Neural progenitor cell (in vitro differentiated cells): ENCODE measurements at regions not wholly inside any gene's neighbourhood (a gene's known extent, or its start where the extent isn't known, plus 50 kb on each side); places are given as distances from the start of the nearest gene placed in this dataset.
A peak's percentile ranks its signal among the peaks of the same experiment; 100 is the strongest.

Experiments
- DNase-seq: peaks from one replicate; pipeline ENCODE4 v3.0.0-alpha.2; 2016; ENCODE audit warnings: low spot score
- H2AFZ ChIP-seq: fragments of 200-600 bp; sonication (generic); replicated peaks from 2 replicates; pipeline ENCODE4 v1.6.1; 2016; ENCODE audit warnings: antibody characterized with exemption
- H3F3A ChIP-seq: fragments of 200-600 bp; sonication (generic); 2 replicates; pipeline ENCODE4 v1.6.1; 2016; ENCODE audit warnings: antibody characterized with exemption, low read depth
- H3K27ac ChIP-seq: fragments of 200-600 bp; sonication (generic); 2 replicates; pipeline ENCODE4 v1.5.1; 2016; ENCODE audit warnings: mild to moderate bottlenecking
- H3K27me3 ChIP-seq: fragments of 200-600 bp; sonication (generic); 2 replicates; pipeline ENCODE4 v1.6.1; 2016; ENCODE audit warnings: mild to moderate bottlenecking, moderate library complexity
- H3K36me3 ChIP-seq: fragments of 200-600 bp; sonication (generic); 2 replicates; pipeline ENCODE4 v1.5.1; 2016
- H3K4me1 ChIP-seq: fragments of 200-600 bp; sonication (generic); 2 replicates; pipeline ENCODE4 v1.6.1; 2016; ENCODE audit warnings: mixed run types
- H3K4me2 ChIP-seq: fragments of 200-600 bp; sonication (generic); 2 replicates; pipeline ENCODE4 v1.6.1; 2016
- H3K4me3 ChIP-seq: fragments of 200-600 bp; sonication (generic); 2 replicates; pipeline ENCODE4 v1.5.1; 2016
- H3K79me2 ChIP-seq: fragments of 200-600 bp; sonication (generic); 2 replicates; pipeline ENCODE4 v1.6.1; 2016; ENCODE audit warnings: low read depth
- H3K9ac ChIP-seq: fragments of 200-600 bp; sonication (generic); 2 replicates; pipeline ENCODE4 v1.6.1; 2016
- H3K9me3 ChIP-seq: fragments of 200-600 bp; sonication (generic); 2 replicates; pipeline ENCODE4 v1.5.1; 2016; ENCODE audit warnings: low read depth
- H4K20me1 ChIP-seq: fragments of 200-600 bp; sonication (generic); 2 replicates; pipeline ENCODE4 v1.6.1; 2016; ENCODE audit warnings: low read depth
- H3K27ac Mint-ChIP-seq: 3 replicates; pipeline ENCODE4 v1.8.0; 2021; ENCODE audit warnings: mixed read lengths
- H3K27me3 Mint-ChIP-seq: 2 replicates; pipeline ENCODE4 v1.8.0; 2022; ENCODE audit warnings: low read depth, mild to moderate bottlenecking, inconsistent platforms, moderate library complexity, mixed read lengths; ENCODE audit not compliant: insufficient read depth
- H3K36me3 Mint-ChIP-seq: 3 replicates; pipeline ENCODE4 v1.8.0; 2021; ENCODE audit warnings: mixed read lengths
- H3K4me1 Mint-ChIP-seq: 3 replicates; pipeline ENCODE4 v1.8.0; 2021; ENCODE audit warnings: mixed read lengths
- H3K4me3 Mint-ChIP-seq: 3 replicates; pipeline ENCODE4 v1.8.0; 2021; ENCODE audit warnings: mild to moderate bottlenecking, moderate library complexity, mixed read lengths
- H3K9me3 Mint-ChIP-seq: 3 replicates; pipeline ENCODE4 v1.8.0; 2020; ENCODE audit warnings: mixed read lengths
- CTCF ChIP-seq: fragments of 200-600 bp; sonication (generic); IDR thresholded peaks from 2 replicates; pipeline ENCODE4 v1.5.1; 2017; ENCODE audit warnings: antibody characterized with exemption, mild to moderate bottlenecking
- EZH2 ChIP-seq: fragments of 200-600 bp; sonication (generic); IDR thresholded peaks from 2 replicates; pipeline ENCODE4 v1.6.1; 2017; ENCODE audit warnings: antibody characterized with exemption, mild to moderate bottlenecking, moderate library complexity
- EZH2phosphoT487 ChIP-seq: fragments of 200-600 bp; sonication (generic); IDR thresholded peaks from 2 replicates; pipeline ENCODE4 v1.6.1; 2017; ENCODE audit warnings: antibody characterized with exemption

DNA sequence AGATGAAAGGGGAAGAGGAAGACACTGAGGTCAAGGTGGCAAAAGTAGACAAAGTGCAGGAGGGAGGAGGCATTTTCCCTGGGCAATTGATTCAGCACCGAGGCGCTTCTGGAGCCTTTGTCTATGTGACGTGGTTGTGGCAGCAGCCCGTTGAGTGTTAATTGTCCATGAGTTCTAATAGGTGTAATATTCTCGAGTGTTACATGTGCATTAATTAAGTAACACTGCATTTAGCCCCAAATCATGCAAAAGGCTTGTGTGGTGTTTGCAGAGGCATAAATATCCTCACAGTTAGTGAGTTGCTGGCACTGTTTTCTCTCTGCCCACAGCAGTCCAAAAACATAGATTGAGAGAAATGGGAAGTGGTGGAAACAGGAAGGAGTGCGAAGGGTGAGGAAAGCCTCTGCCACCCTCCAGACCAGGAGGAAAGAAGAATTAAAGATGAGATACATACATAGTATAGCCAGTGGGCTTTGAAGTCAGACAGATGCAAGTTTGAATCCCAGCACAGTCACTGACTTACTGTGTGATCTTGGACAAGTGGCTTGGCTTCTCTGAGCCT lies 361.2 kb downstream of the MN1 start:
- Histone ChIP-seq H3K4me1 (peaks cover 62% of the 10 kb centered on the region), H2AFZ (no peak overlapping the region), H3K9ac (no peak overlapping the region), H3K36me3 (no peaks in the 10 kb centered on the region), H3K27me3 (no peaks in the 10 kb centered on the region), H3K79me2 (no peaks in the 10 kb centered on the region), H3K9me3 (no peaks in the 10 kb centered on the region), H3K4me3 (no peak overlapping the region), H3K27ac (no peak overlapping the region), H3K4me2 (no peak overlapping the region), H4K20me1 (peaks cover 4% of the 10 kb centered on the region), H3F3A (peaks cover 53% of the 10 kb centered on the region)
- no peak for TF ChIP-seq EZH2
- no peak for TF ChIP-seq EZH2phosphoT487
- no peak for TF ChIP-seq CTCF
- H3K4me3 Mint-ChIP-seq = peak overlapping the region; percentile 19
- H3K27ac Mint-ChIP-seq = peak overlapping the region; percentile 25
- DNase-seq = no peak
- peaks cover 33% of the 10 kb centered on the region for H3K27me3 Mint-ChIP-seq
- no peaks in the 10 kb centered on the region for H3K36me3 Mint-ChIP-seq
- H3K9me3 Mint-ChIP-seq = peaks cover 3% of the 10 kb centered on the region
- H3K4me1 Mint-ChIP-seq = peaks cover 85% of the 10 kb centered on the region

DNA sequence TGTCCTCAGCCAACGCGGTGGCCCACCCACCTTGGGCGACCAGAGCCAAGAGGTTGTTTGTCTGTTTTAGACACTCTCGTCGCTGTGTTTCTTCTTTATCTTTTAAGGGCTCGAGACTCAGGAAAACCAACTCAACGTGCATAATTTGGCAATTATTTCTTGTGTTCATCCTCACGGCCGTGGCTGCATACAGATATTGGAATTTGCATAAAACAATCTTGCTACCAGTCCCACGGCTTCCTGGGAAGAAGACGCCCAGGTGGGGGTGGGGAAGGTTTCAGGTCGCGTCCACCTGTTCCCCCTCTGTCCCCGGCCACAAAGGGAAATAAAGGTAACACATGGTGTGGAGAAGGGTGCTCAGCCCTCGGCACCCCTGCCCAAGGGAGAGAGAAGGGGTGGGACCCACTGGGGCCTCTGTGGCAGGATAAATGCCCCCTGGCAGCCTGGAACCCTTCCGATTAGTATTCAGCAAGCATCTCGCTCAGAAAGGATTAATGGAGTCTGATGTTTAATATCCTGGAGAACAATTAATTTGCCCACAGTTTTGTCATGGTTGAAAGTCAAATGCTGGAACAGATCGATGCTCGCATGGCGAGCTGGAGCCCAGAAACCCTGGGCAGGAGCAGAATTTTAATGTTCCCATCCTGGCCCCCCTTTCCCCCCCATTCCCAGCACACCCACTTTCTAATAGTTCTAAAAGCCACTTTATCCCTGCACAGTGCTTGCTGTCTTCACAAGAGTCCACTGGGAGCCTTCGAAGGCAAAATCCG lies 359.7 kb downstream of the MN1 start:
- H3K4me1 ChIP-seq = peaks cover 47% of the 10 kb centered on the region
- peaks cover 75% of the 10 kb centered on the region for H3K4me1 Mint-ChIP-seq
- H3K36me3 Mint-ChIP-seq = no peaks in the 10 kb centered on the region
- H3K27me3 Mint-ChIP-seq = peaks cover 39% of the 10 kb centered on the region
- no peak overlapping the region for H2AFZ ChIP-seq
- no peaks in the 10 kb centered on the region for H3K27me3 ChIP-seq
- H3K27ac ChIP-seq = no peak overlapping the region
- DNase-seq = no peak
- H3F3A ChIP-seq = peaks cover 38% of the 10 kb centered on the region
- H4K20me1 ChIP-seq = peaks cover 4% of the 10 kb centered on the region
- TF ChIP-seq CTCF = no peak
- TF ChIP-seq EZH2phosphoT487 = no peak
- TF ChIP-seq EZH2 = no peak
- H3K36me3 ChIP-seq = no peaks in the 10 kb centered on the region
- H3K4me3 ChIP-seq = no peak overlapping the region
- H3K4me2 ChIP-seq = peak overlapping the region; percentile 45
- H3K9me3 Mint-ChIP-seq = peaks cover 3% of the 10 kb centered on the region
- H3K79me2 ChIP-seq = no peaks in the 10 kb centered on the region
- no peak overlapping the region for H3K9ac ChIP-seq
- no peaks in the 10 kb centered on the region for H3K9me3 ChIP-seq
- H3K27ac Mint-ChIP-seq = peak overlapping the region; percentile 57
- H3K4me3 Mint-ChIP-seq = peak overlapping the region; percentile 51

- Histone ChIP-seq H3K9ac (no peak overlapping the region), H3K4me2 (peak overlapping the region; percentile 45), H3K27me3 (no peaks in the 10 kb centered on the region), H3K9me3 (no peaks in the 10 kb centered on the region), H3K36me3 (no peaks in the 10 kb centered on the region), H3K4me3 (no peak overlapping the region), H3K79me2 (no peaks in the 10 kb centered on the region), H3F3A (peaks cover 24% of the 10 kb centered on the region), H3K27ac (no peak overlapping the region), H3K4me1 (peaks cover 42% of the 10 kb centered on the region), H2AFZ (no peak overlapping the region), H4K20me1 (peaks cover 4% of the 10 kb centered on the region)
- H3K9me3 Mint-ChIP-seq = peaks cover 3% of the 10 kb centered on the region
- peaks cover 77% of the 10 kb centered on the region for H3K4me1 Mint-ChIP-seq
- H3K4me3 Mint-ChIP-seq = no peak overlapping the region
- peak; percentile 60 for DNase-seq
- H3K27me3 Mint-ChIP-seq = peaks cover 40% of the 10 kb centered on the region
- H3K27ac Mint-ChIP-seq = peak overlapping the region; percentile 93
- no peaks in the 10 kb centered on the region for H3K36me3 Mint-ChIP-seq
- no peak for TF ChIP-seq EZH2phosphoT487
- no peak for TF ChIP-seq CTCF
- TF ChIP-seq EZH2 = no peak
These were observed 358.2 kb downstream of the MN1 start for GRCh38 chr22:27443306-27443705.
